HUES6 (cell line): ENCODE measurements at regions not wholly inside any gene's neighbourhood (a gene's known extent, or its start where the extent isn't known, plus 50 kb on each side); places are given as distances from the start of the nearest gene placed in this dataset.
"Not testable (repeated sequence)": the region's sequence is repeated elsewhere in the genome, so short reads cannot be mapped to it uniquely, and the experiment has no call there.

Experiments used
- H3K27ac ChIP-seq: 2 replicates; pipeline ENCODE4 v1.7.0; 2013; ENCODE audit warnings: low read depth, mild to moderate bottlenecking, low read length, inconsistent platforms
- H3K27me3 ChIP-seq: 2 replicates; pipeline ENCODE4 v1.6.1; 2013; ENCODE audit warnings: low read length; ENCODE audit not compliant: control insufficient read depth, insufficient read depth
- H3K36me3 ChIP-seq: 2 replicates; pipeline ENCODE4 v1.6.1; 2013; ENCODE audit warnings: low read length; ENCODE audit not compliant: control insufficient read depth, insufficient read depth
- H3K4me1 ChIP-seq: 2 replicates; pipeline ENCODE4 v1.6.1; 2013; ENCODE audit warnings: low read length; ENCODE audit not compliant: control insufficient read depth, insufficient read depth
- H3K4me3 ChIP-seq: 2 replicates; pipeline ENCODE4 v1.5.1; 2013; ENCODE audit warnings: low read depth, low read length
- H3K9ac ChIP-seq: one replicate; pipeline ENCODE4 v1.6.1; 2013; ENCODE audit warnings: mild to moderate bottlenecking, low read length
- H3K9me3 ChIP-seq: 2 replicates; pipeline ENCODE4 v1.6.1; 2013; ENCODE audit warnings: low read depth, low read length; ENCODE audit not compliant: control insufficient read depth, insufficient read depth

DNA sequence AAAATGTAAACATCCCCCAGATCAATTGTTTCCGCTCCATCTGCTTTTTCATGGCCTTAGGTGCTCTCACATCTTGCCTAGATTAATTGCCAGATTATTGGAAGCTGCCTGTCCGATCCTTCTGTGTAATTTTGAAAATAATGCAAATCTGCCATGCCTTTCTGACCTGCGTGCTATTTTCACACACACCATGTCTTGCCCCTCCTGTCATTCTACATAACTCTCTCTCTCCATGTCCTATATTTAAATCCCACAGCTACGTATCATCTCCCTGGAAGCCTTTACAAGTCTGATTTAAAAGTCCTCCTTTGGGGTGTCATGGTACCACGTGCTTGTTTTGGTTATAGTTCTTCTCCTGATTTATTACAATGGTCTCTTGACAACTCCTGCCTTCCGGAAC lies 247.6 kb upstream of the ELAVL2 start:
- Histone ChIP-seq H3K36me3 (no peaks in the 10 kb centered on the region), H3K4me3 (no peak overlapping the region), H3K9ac (no peak overlapping the region), H3K27ac (no peak overlapping the region), H3K4me1 (0 out of 2 replicates have a peak, but pooled peaks cover 9% of the 10 kb centered on the region), H3K9me3 (no peaks in the 10 kb centered on the region), H3K27me3 (no peaks in the 10 kb centered on the region)

DNA sequence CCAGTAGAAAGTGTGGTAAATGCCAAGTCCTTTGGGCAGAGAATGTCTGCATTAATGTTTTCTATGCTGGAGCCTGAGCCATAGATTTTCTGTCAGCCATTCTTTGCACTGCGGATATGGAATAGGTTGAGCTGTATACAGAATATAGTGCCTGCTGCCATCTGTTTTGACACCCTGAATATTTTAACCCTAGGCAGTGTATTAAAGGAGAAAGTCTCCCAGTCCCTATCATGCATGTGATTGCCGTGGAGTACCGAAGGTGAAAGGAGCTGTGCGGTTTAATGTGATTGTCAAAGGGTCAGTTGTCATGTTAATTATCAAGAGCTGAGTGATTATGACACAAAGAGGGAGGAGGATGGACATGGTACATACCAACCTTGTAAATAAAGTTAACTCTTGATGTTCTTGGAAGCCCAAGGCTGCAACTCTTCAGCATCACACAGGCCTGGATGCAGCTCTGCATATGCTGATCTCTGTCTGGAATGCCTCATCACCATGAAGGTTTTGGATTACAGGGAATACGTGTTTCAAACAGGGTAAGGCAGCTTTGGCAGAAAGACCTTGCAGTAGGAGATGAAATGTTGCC lies 247.1 kb upstream of the ELAVL2 start:
- H3K4me3 ChIP-seq = no peak overlapping the region
- no peak overlapping the region for H3K27ac ChIP-seq
- no peaks in the 10 kb centered on the region for H3K36me3 ChIP-seq
- no peaks in the 10 kb centered on the region for H3K27me3 ChIP-seq
- H3K4me1 ChIP-seq = 0 out of 2 replicates have a peak, but pooled peaks cover 9% of the 10 kb centered on the region
- no peaks in the 10 kb centered on the region for H3K9me3 ChIP-seq
- no peak overlapping the region for H3K9ac ChIP-seq

GRCh38 chr9:24071716-24072115 lies 245.7 kb upstream of the ELAVL2 start:
- Histone ChIP-seq H3K36me3 (no peaks in the 10 kb centered on the region), H3K9ac (no peak overlapping the region), H3K27me3 (no peaks in the 10 kb centered on the region), H3K4me3 (no peak overlapping the region), H3K9me3 (no peaks in the 10 kb centered on the region), H3K4me1 (0 out of 2 replicates have a peak, but pooled peaks cover 9% of the 10 kb centered on the region), H3K27ac (no peak overlapping the region)

DNA sequence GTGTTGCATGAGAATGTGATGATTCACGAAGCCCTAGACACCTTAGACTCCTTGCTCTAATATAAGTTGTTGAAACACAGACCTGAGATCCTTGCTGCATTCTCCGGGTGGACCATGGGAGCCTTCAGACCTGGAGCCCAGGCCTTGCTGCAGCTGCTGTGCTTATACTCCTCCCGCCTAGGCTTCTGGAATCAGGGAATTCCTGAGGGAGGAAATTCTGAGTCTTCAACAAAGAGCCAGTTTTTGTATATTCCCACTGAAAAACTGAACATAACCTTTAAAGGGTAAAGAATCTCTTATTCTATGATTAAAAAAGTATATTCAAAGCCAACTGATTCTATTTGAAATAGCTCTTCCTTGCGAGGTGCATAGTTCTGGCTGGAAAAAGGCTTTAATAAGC lies 245.1 kb upstream of the ELAVL2 start:
- Histone ChIP-seq H3K9me3 (no peaks in the 10 kb centered on the region), H3K36me3 (no peaks in the 10 kb centered on the region), H3K4me1 (0 out of 2 replicates have a peak, but pooled peaks cover 9% of the 10 kb centered on the region)

DNA sequence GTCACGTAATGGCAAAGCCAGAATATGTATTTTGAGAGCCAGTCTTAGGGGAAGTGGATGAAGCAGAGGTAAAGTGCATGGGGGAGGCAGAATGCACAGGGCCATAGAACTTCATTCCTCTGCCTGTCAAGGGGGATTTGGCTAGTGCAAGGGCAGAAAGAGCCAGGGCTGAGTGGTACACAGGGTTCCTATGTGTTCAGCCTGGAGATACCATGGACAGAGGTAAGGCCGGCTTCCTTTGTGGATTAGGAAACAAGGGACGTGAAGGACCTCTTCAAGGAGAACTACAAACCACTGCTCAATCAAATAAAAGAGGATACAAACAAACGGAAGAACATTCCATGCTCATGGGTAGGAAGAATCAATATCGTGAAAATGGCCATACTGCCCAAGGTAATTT lies 241.1 kb upstream of the ELAVL2 start:
- H3K27ac ChIP-seq, H3K4me1 ChIP-seq, H3K9ac ChIP-seq, H3K36me3 ChIP-seq, H3K4me3 ChIP-seq, H3K9me3 ChIP-seq, H3K27me3 ChIP-seq: not testable (repeated sequence)

More for the DNA sequence above, 245.1 kb upstream of the ELAVL2 start:
- no peak overlapping the region for H3K4me3 ChIP-seq
- H3K27me3 ChIP-seq = no peaks in the 10 kb centered on the region
- no peak overlapping the region for H3K9ac ChIP-seq
- H3K27ac ChIP-seq = no peak overlapping the region

DNA sequence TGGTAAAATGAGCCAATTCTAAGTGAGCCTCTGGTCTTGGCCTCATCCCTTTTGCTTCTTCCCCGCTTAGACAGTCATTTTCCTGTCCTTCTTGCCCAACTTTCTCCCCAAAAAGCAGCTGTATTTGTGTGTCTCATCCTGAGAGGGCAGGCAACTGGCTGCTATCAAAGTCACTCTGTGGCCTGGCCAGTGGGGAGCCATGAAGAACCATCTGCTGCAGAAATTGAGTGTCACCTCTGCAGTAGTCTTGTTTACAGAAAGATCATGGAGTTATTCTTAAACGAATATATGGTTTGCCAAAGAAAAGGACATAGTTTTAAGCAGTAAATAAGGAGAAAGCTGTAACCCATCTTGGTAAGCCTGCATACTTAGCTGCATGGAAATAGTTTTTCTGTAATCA lies 233.6 kb upstream of the ELAVL2 start:
- Histone ChIP-seq H3K4me1 (no peaks in the 10 kb centered on the region), H3K9me3 (no peaks in the 10 kb centered on the region), H3K27ac (no peak overlapping the region), H3K36me3 (no peaks in the 10 kb centered on the region), H3K9ac (no peak overlapping the region), H3K4me3 (no peak overlapping the region), H3K27me3 (no peaks in the 10 kb centered on the region)

DNA sequence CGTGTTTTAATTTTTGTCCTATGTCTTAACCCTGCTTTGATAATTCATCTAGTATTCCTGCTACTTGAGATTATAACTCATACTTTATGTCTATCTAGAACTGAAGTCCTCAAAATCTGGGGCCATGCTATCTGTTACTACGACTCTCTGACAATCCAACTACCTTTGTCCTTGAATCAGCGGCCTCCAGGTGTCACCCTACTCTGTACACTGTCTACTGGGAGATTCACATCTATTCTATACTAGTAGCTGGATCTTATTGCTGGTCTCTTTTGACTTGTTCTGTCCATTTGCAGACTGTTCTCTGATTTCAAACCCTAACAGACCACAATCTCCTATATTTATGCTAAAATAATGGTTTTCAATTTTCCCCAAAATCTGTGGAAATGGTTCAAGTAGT lies 225.5 kb upstream of the ELAVL2 start:
- no peaks in the 10 kb centered on the region for H3K27me3 ChIP-seq
- H3K27ac ChIP-seq = no peak overlapping the region
- no peak overlapping the region for H3K4me3 ChIP-seq
- H3K4me1 ChIP-seq = no peaks in the 10 kb centered on the region
- H3K9ac ChIP-seq = no peak overlapping the region
- H3K36me3 ChIP-seq = no peaks in the 10 kb centered on the region
- no peaks in the 10 kb centered on the region for H3K9me3 ChIP-seq

GRCh38 chr9:24050239-24050638 lies 224.2 kb upstream of the ELAVL2 start:
- H3K9me3 ChIP-seq, H3K36me3 ChIP-seq, H3K9ac ChIP-seq, H3K27me3 ChIP-seq, H3K4me3 ChIP-seq, H3K27ac ChIP-seq, H3K4me1 ChIP-seq: not testable (repeated sequence)

DNA sequence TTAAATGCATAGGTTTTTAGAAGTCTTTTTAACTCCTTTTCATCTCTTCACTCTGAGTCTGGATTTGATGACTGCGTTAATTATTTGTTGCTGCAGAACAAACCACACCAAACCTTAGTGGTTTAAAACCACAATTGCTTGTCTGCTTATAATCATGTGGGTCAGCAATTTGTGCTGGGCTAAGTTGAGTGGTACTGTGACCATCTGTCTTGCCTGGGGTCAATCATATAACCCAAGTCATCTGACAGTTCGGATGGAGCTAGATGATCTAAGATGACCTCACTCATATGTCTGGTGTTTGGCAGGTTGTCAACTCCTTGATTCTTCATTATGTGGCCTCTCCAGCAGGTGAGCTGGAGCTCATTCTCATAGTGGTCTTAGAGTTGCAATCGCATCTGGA lies 219.1 kb upstream of the ELAVL2 start:
- Histone ChIP-seq H3K36me3 (no peaks in the 10 kb centered on the region), H3K4me3 (no peak overlapping the region), H3K27me3 (no peaks in the 10 kb centered on the region), H3K9me3 (no peaks in the 10 kb centered on the region), H3K9ac (no peak overlapping the region), H3K4me1 (no peaks in the 10 kb centered on the region), H3K27ac (no peak overlapping the region)

GRCh38 chr9:24044576-24044975 lies 218.5 kb upstream of the ELAVL2 start:
- no peak overlapping the region for H3K4me3 ChIP-seq
- no peaks in the 10 kb centered on the region for H3K36me3 ChIP-seq
- H3K9me3 ChIP-seq = no peaks in the 10 kb centered on the region
- no peaks in the 10 kb centered on the region for H3K4me1 ChIP-seq
- no peak overlapping the region for H3K27ac ChIP-seq
- H3K27me3 ChIP-seq = no peaks in the 10 kb centered on the region
- no peak overlapping the region for H3K9ac ChIP-seq

- Histone ChIP-seq H3K27ac (no peak overlapping the region), H3K27me3 (no peaks in the 10 kb centered on the region), H3K36me3 (no peaks in the 10 kb centered on the region), H3K4me3 (no peak overlapping the region), H3K4me1 (peaks cover 2% of the 10 kb centered on the region; the same call in 1 of the 2 replicates), H3K9ac (no peak overlapping the region), H3K9me3 (no peaks in the 10 kb centered on the region)
Measured at GRCh38 chr9:24041160-24041690, 215.2 kb upstream of the ELAVL2 start.
